ENCODE measurements at regions not wholly inside any gene's neighbourhood (a gene's known extent, or its start where the extent isn't known, plus 50 kb on each side); places are given as distances from the start of the nearest gene placed in this dataset.

DNA sequence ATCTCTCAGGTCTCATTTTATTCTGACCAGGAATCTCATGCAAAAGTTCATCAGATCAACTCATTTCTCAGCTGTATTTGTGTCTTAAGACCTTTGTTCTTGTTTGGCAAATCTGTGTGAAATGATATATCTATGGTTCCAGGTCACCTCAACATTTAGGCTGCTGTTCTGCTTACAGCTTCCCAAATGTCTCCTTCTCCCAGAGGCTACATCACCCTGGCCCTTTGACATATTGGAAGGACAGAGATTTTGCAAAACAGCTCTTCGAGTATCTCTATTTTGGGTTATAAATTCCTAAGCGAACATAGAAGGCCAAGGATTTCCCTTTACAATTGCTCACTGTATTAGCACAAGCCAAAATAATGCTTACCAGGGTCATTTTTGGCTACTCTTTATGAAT is 57.5 kb upstream of the GIMD1 start:
- H3K27ac ChIP-seq, result no peak overlapping the region
- TF ChIP-seq, protein P1, sequence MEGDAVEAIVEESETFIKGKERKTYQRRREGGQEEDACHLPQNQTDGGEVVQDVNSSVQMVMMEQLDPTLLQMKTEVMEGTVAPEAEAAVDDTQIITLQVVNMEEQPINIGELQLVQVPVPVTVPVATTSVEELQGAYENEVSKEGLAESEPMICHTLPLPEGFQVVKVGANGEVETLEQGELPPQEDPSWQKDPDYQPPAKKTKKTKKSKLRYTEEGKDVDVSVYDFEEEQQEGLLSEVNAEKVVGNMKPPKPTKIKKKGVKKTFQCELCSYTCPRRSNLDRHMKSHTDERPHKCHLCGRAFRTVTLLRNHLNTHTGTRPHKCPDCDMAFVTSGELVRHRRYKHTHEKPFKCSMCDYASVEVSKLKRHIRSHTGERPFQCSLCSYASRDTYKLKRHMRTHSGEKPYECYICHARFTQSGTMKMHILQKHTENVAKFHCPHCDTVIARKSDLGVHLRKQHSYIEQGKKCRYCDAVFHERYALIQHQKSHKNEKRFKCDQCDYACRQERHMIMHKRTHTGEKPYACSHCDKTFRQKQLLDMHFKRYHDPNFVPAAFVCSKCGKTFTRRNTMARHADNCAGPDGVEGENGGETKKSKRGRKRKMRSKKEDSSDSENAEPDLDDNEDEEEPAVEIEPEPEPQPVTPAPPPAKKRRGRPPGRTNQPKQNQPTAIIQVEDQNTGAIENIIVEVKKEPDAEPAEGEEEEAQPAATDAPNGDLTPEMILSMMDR (IDR thresholded peaks at IDR 0.05), result no peak
- intact Hi-C loops (cut with DNase I), result no loop called here
- no peaks in the 10 kb centered on the region for H3K4me1 ChIP-seq
- no peaks in the 10 kb centered on the region for H3K27me3 ChIP-seq
- H3K36me3 ChIP-seq, result no peaks in the 10 kb centered on the region
- H3K4me3 ChIP-seq, result no peak overlapping the region
- no peak for ATAC-seq
- no peaks in the 10 kb centered on the region for H3K9me3 ChIP-seq
- no peak for DNase-seq

GRCh38 chr4:106425576-106425975 is 57.0 kb upstream of the GIMD1 start:
- intact Hi-C loops (cut with DNase I), result no loop called here
- H3K4me3 ChIP-seq, result no peak overlapping the region
- no peaks in the 10 kb centered on the region for H3K9me3 ChIP-seq
- H3K27ac ChIP-seq, result no peak overlapping the region
- no peaks in the 10 kb centered on the region for H3K4me1 ChIP-seq
- H3K36me3 ChIP-seq, result no peaks in the 10 kb centered on the region
- DNase-seq (no peak), ATAC-seq (no peak)
- TF ChIP-seq, protein P1 (IDR thresholded peaks at IDR 0.05), result no peak
- H3K27me3 ChIP-seq, result no peaks in the 10 kb centered on the region

- Histone ChIP-seq H3K27me3 (peaks cover 2% of the 10 kb centered on the region), H3K9me3 (no peaks in the 10 kb centered on the region), H3K4me1 (no peaks in the 10 kb centered on the region), H3K27ac (no peak overlapping the region), H3K4me3 (no peak overlapping the region), H3K36me3 (no peaks in the 10 kb centered on the region)
- TF ChIP-seq, protein P1 (IDR thresholded peaks at IDR 0.05), result no peak
- ATAC-seq (no peak), DNase-seq (no peak)
- intact Hi-C loops (cut with DNase I), result no loop called here
Observed at GRCh38 chr4:106424426-106424825, 55.8 kb upstream of the GIMD1 start.

GRCh38 chr4:106423791-106424190 is 55.2 kb upstream of the GIMD1 start:
- Histone ChIP-seq H3K36me3 (no peaks in the 10 kb centered on the region), H3K4me1 (no peaks in the 10 kb centered on the region), H3K4me3 (no peak overlapping the region), H3K27me3 (peaks cover 4% of the 10 kb centered on the region), H3K9me3 (no peaks in the 10 kb centered on the region), H3K27ac (no peak overlapping the region)
- intact Hi-C loops (cut with DNase I), result no loop called here
- DNase-seq, result no peak
- ATAC-seq, result no peak
- TF ChIP-seq, protein P1 (IDR thresholded peaks at IDR 0.05), result no peak

- Histone ChIP-seq H3K9me3 (no peaks in the 10 kb centered on the region), H3K4me3 (no peak overlapping the region), H3K27ac (no peak overlapping the region), H3K4me1 (no peaks in the 10 kb centered on the region), H3K36me3 (no peaks in the 10 kb centered on the region), H3K27me3 (peaks cover 4% of the 10 kb centered on the region)
- ATAC-seq (no peak), DNase-seq (no peak)
- TF ChIP-seq, protein P1 (IDR thresholded peaks at IDR 0.05), result no peak
- intact Hi-C loops (cut with DNase I), result no loop called here
Observed at GRCh38 chr4:106422766-106423165, 54.2 kb upstream of the GIMD1 start.

All from upper lobe of right lung (tissue), 1 donor.